Ishikawa (cell line): ENCODE measurements at regions not wholly inside any gene's neighbourhood (a gene's known extent, or its start where the extent isn't known, plus 50 kb on each side); places are given as distances from the start of the nearest gene placed in this dataset.

Experiments used
- CEBPB ChIP-seq: IDR thresholded peaks from 2 replicates; pipeline ENCODE4 v1.6.1; 2012
- CREB1 ChIP-seq: IDR thresholded peaks from 2 replicates; pipeline ENCODE4 v1.6.1; 2012; ENCODE audit warnings: low read depth
- EGR1 ChIP-seq: IDR thresholded peaks from 2 replicates; pipeline ENCODE4 v1.6.1; 2012
- EP300 ChIP-seq: IDR thresholded peaks from 2 replicates; pipeline ENCODE4 v1.6.1; 2012; ENCODE audit warnings: borderline replicate concordance
- FOXM1 ChIP-seq: IDR thresholded peaks from 2 replicates; pipeline ENCODE4 v1.6.1; 2012; ENCODE audit warnings: low read depth, borderline replicate concordance
- NFIC ChIP-seq: IDR thresholded peaks from 2 replicates; pipeline ENCODE4 v1.6.1; 2012
- RAD21 ChIP-seq: IDR thresholded peaks from 2 replicates; pipeline ENCODE4 v1.6.1; 2012; ENCODE audit warnings: low read depth
- REST ChIP-seq: IDR thresholded peaks from 2 replicates; pipeline ENCODE4 v1.6.1; 2012; ENCODE audit warnings: low read depth, mild to moderate bottlenecking
- TAF1 ChIP-seq: IDR thresholded peaks from 2 replicates; pipeline ENCODE4 v1.6.1; 2012; ENCODE audit warnings: low read depth, mild to moderate bottlenecking
- TCF12 ChIP-seq: IDR thresholded peaks from 2 replicates; pipeline ENCODE4 v1.6.1; 2012; ENCODE audit warnings: low read depth
- TEAD4 ChIP-seq: IDR thresholded peaks from 2 replicates; pipeline ENCODE4 v1.6.1; 2012
- USF1 ChIP-seq: IDR thresholded peaks from 2 replicates; pipeline ENCODE4 v1.6.1; 2012
- YY1 ChIP-seq: IDR thresholded peaks from 2 replicates; pipeline ENCODE4 v1.6.1; 2012; ENCODE audit warnings: low read depth
- ZBTB7A ChIP-seq: IDR thresholded peaks from 2 replicates; pipeline ENCODE4 v1.6.1; 2012; ENCODE audit warnings: low read depth
- TF ChIP-seq, protein P1 (sequence below): IDR thresholded peaks from 2 replicates; pipeline ENCODE4 v1.6.1; 2012

DNA sequence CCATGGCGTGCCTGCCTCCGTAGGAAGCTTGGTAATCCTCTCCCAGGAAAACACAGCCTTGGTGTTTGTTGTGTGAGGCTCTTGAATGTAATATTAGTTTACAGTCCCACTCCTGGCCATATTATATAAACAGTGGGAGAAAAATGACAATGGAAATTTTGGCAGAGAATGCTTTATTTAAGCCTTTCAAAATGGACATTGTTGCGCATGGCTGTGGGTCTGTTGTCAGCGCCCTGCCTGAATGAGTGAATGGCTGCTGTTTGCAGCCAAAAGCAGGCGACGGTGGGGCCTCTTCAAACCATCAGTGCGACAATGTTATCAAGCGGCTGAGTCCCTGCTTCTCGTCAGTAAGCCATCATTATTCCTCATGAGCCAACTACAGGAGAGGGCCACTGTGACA, 201.8 kb upstream of the RMST start:
- TF ChIP-seq TCF12, result no peak
- no peak for TF ChIP-seq REST
- no peak for TF ChIP-seq ZBTB7A
- no peak for TF ChIP-seq CEBPB
- TF ChIP-seq EGR1, result no peak
- TF ChIP-seq CREB1, result no peak
- no peak for TF ChIP-seq EP300
- TF ChIP-seq TEAD4, result no peak
- TF ChIP-seq, protein P1, sequence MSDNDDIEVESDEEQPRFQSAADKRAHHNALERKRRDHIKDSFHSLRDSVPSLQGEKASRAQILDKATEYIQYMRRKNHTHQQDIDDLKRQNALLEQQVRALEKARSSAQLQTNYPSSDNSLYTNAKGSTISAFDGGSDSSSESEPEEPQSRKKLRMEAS, result no peak
- TF ChIP-seq YY1, result no peak
- TF ChIP-seq RAD21, result no peak
- no peak for TF ChIP-seq NFIC
- no peak for TF ChIP-seq FOXM1
- TF ChIP-seq TAF1, result no peak
- no peak for TF ChIP-seq USF1

- TF ChIP-seq REST (no peak), EGR1 (no peak), USF1 (no peak), TCF12 (no peak), TAF1 (no peak), YY1 (no peak)
- TF ChIP-seq, protein P1, result no peak
Measured at GRCh38 chr12:97267166-97267565, 195.4 kb upstream of the RMST start.

DNA sequence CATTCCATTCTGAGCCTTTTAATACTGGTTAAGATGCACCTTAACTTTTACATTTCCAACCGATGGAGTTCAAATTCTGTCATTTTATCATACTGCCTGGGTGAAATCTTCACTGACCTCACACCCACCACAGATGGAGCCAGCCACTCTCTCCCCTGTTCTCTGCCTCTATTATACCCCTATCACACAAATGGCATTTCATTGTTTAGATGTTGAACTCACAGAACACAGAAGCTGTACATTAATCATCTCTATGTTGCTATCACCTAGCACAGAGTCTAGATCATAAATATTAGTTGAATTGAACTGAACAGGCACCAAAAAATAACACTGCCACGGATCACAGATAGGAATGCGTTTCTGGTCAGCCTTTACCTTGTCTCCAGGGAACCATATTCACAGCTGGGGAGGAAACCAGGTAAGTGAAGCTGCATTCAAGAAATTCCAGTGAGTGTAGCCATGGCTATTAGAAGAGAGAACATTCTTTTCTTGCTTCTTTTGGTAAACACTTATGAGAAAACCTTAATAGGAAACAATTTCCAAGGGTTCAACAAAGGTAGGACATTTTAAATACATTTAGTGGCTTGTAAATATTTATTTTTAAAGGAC, 194.9 kb upstream of the RMST start:
- TF ChIP-seq RAD21 (no peak), TEAD4 (peak; percentile 46; the same call in 1 of the 2 replicates), YY1 (no peak), REST (no peak)
- TF ChIP-seq, protein P1, result no peak

- TF ChIP-seq NFIC (no peak), TEAD4 (no peak), TCF12 (no peak), CREB1 (no peak), EP300 (no peak), FOXM1 (no peak), REST (no peak), ZBTB7A (no peak), YY1 (no peak), CEBPB (no peak), EGR1 (no peak), RAD21 (no peak), TAF1 (no peak), USF1 (no peak)
- TF ChIP-seq, protein P1, result no peak
Measured at GRCh38 chr12:97272471-97272870, 190.1 kb upstream of the RMST start.
